Astrocyte (in vitro differentiated cells and primary cell): ENCODE measurements at regions not wholly inside any gene's neighbourhood (a gene's known extent, or its start where the extent isn't known, plus 50 kb on each side); places are given as distances from the start of the nearest gene placed in this dataset.

ENCODE experiments used
- CTCF ChIP-seq: IDR thresholded peaks from 2 replicates; pipeline ENCODE4 v1.5.1; 2011; ENCODE audit warnings: low read depth, mild to moderate bottlenecking, inconsistent platforms, low read length, moderate library complexity; ENCODE audit not compliant: insufficient read depth
- EZH2 ChIP-seq: IDR thresholded peaks from 2 replicates; pipeline ENCODE4 v1.6.1; 2012; ENCODE audit warnings: mild to moderate bottlenecking, low read length, inconsistent platforms; ENCODE audit not compliant: insufficient read depth

GRCh38 chr10:131742500-131742951, 158.3 kb upstream of the PPP2R2D start:
- TF ChIP-seq CTCF: no peak
- TF ChIP-seq EZH2: no peak
